GM12878 (cell line): ENCODE measurements at regions not wholly inside any gene's neighbourhood (a gene's known extent, or its start where the extent isn't known, plus 50 kb on each side); places are given as distances from the start of the nearest gene placed in this dataset.

ENCODE experiments used
- ATAC-seq: fragments of 200-7000 bp; cut with Tn5 transposase; 3 replicates; pipeline ENCODE4 v1.9.1; 2020; ENCODE audit warnings: mild to moderate bottlenecking, moderate library complexity
- BruUV-seq: library from RNA; stranded (reverse); fragments of 400-500 nt; replicated peaks from 2 replicates; lab custom pipeline; 2021; lab: Mats Ljungman, UMichigan
- CTCF ChIA-PET: fragments of 300-600 bp; sonication (Branson Sonifier 250); formaldehyde crosslinking; extraction: SDS; loops from one replicate; lab custom pipeline; 2021; ENCODE audit warnings: inconsistent platforms; lab: Yijun Ruan, JAX
- POLR2A ChIA-PET: fragments of 350-600 bp; formaldehyde crosslinking; extraction: SDS; loops from one replicate; lab custom pipeline; 2021; ENCODE audit warnings: inconsistent platforms; lab: Charles Lee
- RAD21 ChIA-PET: fragments of 300-600 bp; sonication (Branson Sonifier 250); formaldehyde crosslinking; loops from one replicate; lab custom pipeline; 2023; ENCODE audit warnings: antibody characterized with exemption; ENCODE audit not compliant: unreplicated experiment; lab: Charles Lee
- SMC1A ChIA-PET: fragments of 300-600 bp; sonication (Branson Sonifier 250); formaldehyde crosslinking; loops from one replicate; lab custom pipeline; 2023; ENCODE audit not compliant: unreplicated experiment, uncharacterized antibody; lab: Charles Lee
- DNase-seq: peaks from one replicate; pipeline ENCODE4 v3.0.0-alpha.2; 2011; ENCODE audit warnings: low read depth, low spot score
- FAIRE-seq: peaks from 3 replicates; lab custom pipeline; 2011; peaks lifted over from hg19 to GRCh38; lab: Jason Lieb, UNC
- H2AFZ ChIP-seq: 2 replicates; pipeline ENCODE4 v1.6.0; 2011; ENCODE audit warnings: low read depth, low read length, control low read depth; ENCODE audit not compliant: control insufficient read depth
- H3K27ac ChIP-seq: 2 replicates; pipeline ENCODE4 v1.5.1; 2011; ENCODE audit warnings: control low read depth; ENCODE audit not compliant: control insufficient read depth, insufficient read depth
- H3K27me3 ChIP-seq, 2 experiments: replicated peaks in 1 of 2; 2 replicates each; pipeline versions ENCODE4 v1.6.0 to v1.6.1; 2011; ENCODE audit warnings: low read length in 1 of 2; ENCODE audit not compliant: control insufficient read depth in 2 of 2, insufficient read depth in 2 of 2
- H3K36me3 ChIP-seq, 2 experiments: 2 replicates each; pipeline ENCODE4 v1.5.1; 2011; ENCODE audit warnings: low read length in 1 of 2; ENCODE audit not compliant: control insufficient read depth in 2 of 2, insufficient read depth in 2 of 2
- H3K4me1 ChIP-seq: 2 replicates; pipeline ENCODE4 v1.6.1; 2011; ENCODE audit warnings: mild to moderate bottlenecking, low read length, moderate library complexity, mixed read lengths; ENCODE audit not compliant: control insufficient read depth, insufficient read depth
- H3K4me2 ChIP-seq: 2 replicates; pipeline ENCODE4 v1.6.0; 2011; ENCODE audit warnings: control low read depth; ENCODE audit not compliant: control insufficient read depth, insufficient read depth
- H3K4me3 ChIP-seq: fragments of 200-600 bp; sonication (generic); 2 replicates; pipeline ENCODE4 v1.5.1; 2016
- H3K79me2 ChIP-seq: 2 replicates; pipeline ENCODE4 v1.6.0; 2011; ENCODE audit warnings: low read length; ENCODE audit not compliant: control insufficient read depth, insufficient read depth
- H3K9ac ChIP-seq: 2 replicates; pipeline ENCODE4 v1.8.0; 2011; ENCODE audit warnings: low read length, control low read depth, mixed read lengths; ENCODE audit not compliant: control insufficient read depth, insufficient read depth
- H3K9me3 ChIP-seq: replicated peaks from 3 replicates; pipeline ENCODE4 v1.5.1; 2011; ENCODE audit warnings: mild to moderate bottlenecking, low read length; ENCODE audit not compliant: control insufficient read depth, insufficient read depth
- H4K20me1 ChIP-seq: 2 replicates; pipeline ENCODE4 v1.6.0; 2011; ENCODE audit not compliant: control insufficient read depth, insufficient read depth
- ATF7 ChIP-seq: fragments of 450-650 bp; IDR thresholded peaks from 2 replicates; pipeline ENCODE4 v1.6.1; 2016; ENCODE audit warnings: low read depth, mild to moderate bottlenecking
- BMI1 ChIP-seq: fragments of 450-650 bp; IDR thresholded peaks from 2 replicates; pipeline ENCODE4 v1.6.1; 2016; ENCODE audit warnings: mild to moderate bottlenecking, moderate library complexity, borderline replicate concordance
- CBFB ChIP-seq: IDR thresholded peaks from 2 replicates; pipeline ENCODE4 v1.6.1; 2016; ENCODE audit warnings: antibody characterized with exemption, low read depth
- CBX5 ChIP-seq: sonication (generic); IDR thresholded peaks from 2 replicates; pipeline ENCODE4 v1.6.1; 2016; ENCODE audit warnings: low read depth, moderate library complexity, mild to moderate bottlenecking, inconsistent platforms
- CREB1 ChIP-seq: IDR thresholded peaks from 2 replicates; pipeline ENCODE4 v1.6.1; 2012; ENCODE audit warnings: low read depth, mild to moderate bottlenecking, inconsistent platforms
- E2F4 ChIP-seq: IDR thresholded peaks from 2 replicates; pipeline ENCODE4 v1.6.1; 2012; ENCODE audit warnings: low read depth, low read length, improper control_type of control experiment
- ETV6 ChIP-seq, 2 experiments: fragments of 450-650 bp in 1 of 2; IDR thresholded peaks in 1 of 2; conservative IDR thresholded peaks in 1 of 2; 2 replicates each; pipeline ENCODE4 v1.6.1; 2014; ENCODE audit warnings: antibody characterized with exemption in 1 of 2, borderline replicate concordance in 1 of 2, low read depth in 1 of 2, mild to moderate bottlenecking in 1 of 2, moderate library complexity in 1 of 2
- MEF2B ChIP-seq: fragments of 450-650 bp; IDR thresholded peaks from 2 replicates; pipeline ENCODE4 v1.6.1; 2018; ENCODE audit warnings: mild to moderate bottlenecking, moderate library complexity; ENCODE audit not compliant: partially characterized antibody, poor library complexity, severe bottlenecking
- PKNOX1 ChIP-seq: fragments of 450-650 bp; IDR thresholded peaks from 2 replicates; pipeline ENCODE4 v1.6.1; 2016; ENCODE audit warnings: mild to moderate bottlenecking
- RELB ChIP-seq: fragments of 450-650 bp; IDR thresholded peaks from 2 replicates; pipeline ENCODE4 v1.6.1; 2017; ENCODE audit warnings: low read depth, mild to moderate bottlenecking, moderate library complexity
- RFX5 ChIP-seq: IDR thresholded peaks from 2 replicates; pipeline ENCODE4 v1.6.1; 2011; ENCODE audit warnings: low read depth, low read length, improper control_type of control experiment
- SMAD5 ChIP-seq: IDR thresholded peaks from 2 replicates; pipeline ENCODE4 v1.6.1; 2016; ENCODE audit warnings: antibody characterized with exemption, low read depth
- TCF3 ChIP-seq: IDR thresholded peaks from 2 replicates; pipeline ENCODE4 v1.6.1; 2012; ENCODE audit warnings: low read depth, mild to moderate bottlenecking, low read length, borderline replicate concordance; ENCODE audit not compliant: insufficient read depth
- WGBS: methylation state at CpG from one replicate; pipeline ENCODE4 v1.1.6; 2016; ENCODE audit warnings: low lambda C conversion rate; ENCODE audit not compliant: insufficient replicate concordance, insufficient coverage; ENCODE audit errors: missing lambda C conversion rate; 5-methylcytosine and 5-hydroxymethylcytosine counted together
- in situ Hi-C: fragments of 300-500 bp; cut with MboI; formaldehyde crosslinking; loops from 9 replicates; pipeline ENCODE4 v1.14.3; 2018; ENCODE audit warnings: mixed read lengths
- intact Hi-C: fragments of 100-400 bp; cut with micrococcal nuclease; formaldehyde crosslinking; loops from one replicate; pipeline ENCODE4 v1.14.2; 2022; ENCODE audit not compliant: unreplicated experiment
- TF ChIP-seq, protein P1 (sequence below): fragments of 450-650 bp; IDR thresholded peaks from 2 replicates; pipeline ENCODE4 v1.6.1; 2017; ENCODE audit warnings: mild to moderate bottlenecking, low read depth, inconsistent platforms; ENCODE audit not compliant: poor library complexity, severe bottlenecking

DNA sequence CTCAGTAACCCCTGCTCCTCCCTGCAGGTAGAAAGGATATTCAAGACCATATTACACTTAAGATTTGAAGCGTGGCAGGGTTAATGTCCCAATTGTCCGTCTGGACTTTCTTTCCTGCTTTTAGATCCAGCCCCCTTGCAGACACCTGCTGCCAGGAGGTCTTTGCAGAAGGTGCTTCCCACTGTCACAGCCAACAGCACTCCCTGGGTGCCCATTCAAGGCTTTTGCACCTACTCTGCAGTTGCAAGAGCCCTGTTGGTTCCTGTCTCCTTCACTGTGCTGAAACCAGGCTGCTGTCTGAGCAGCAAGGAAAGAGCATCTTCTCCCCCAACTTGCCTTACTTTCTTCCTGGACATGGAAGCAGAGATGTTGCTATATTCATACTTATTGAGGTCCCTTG, 1043.0 kb upstream of the POU3F3 start:
- in situ Hi-C loops (no loop called here), intact Hi-C loops (no loop called here)
- 0% methylated on average over 2 of the region's 2 CpGs for WGBS
- ChIA-PET RAD21 (no interaction called here), POLR2A (no interaction called here), SMC1A (no interaction called here), CTCF (no interaction called here)
- Histone ChIP-seq H3K4me1 (no peaks in the 10 kb centered on the region), H3K27me3 (no peaks in the 10 kb centered on the region), H3K36me3 (no peaks in the 10 kb centered on the region), H3K27ac (no peak overlapping the region), H3K9me3 (no peaks in the 10 kb centered on the region), H3K79me2 (no peaks in the 10 kb centered on the region), H2AFZ (no peak overlapping the region), H3K9ac (no peak overlapping the region), H3K4me3 (no peak overlapping the region), H4K20me1 (no peaks in the 10 kb centered on the region), H3K4me2 (no peak overlapping the region)
- no peak for ATAC-seq
- DNase-seq: no peak
- no TSS peak for BruUV-seq
- no peak for FAIRE-seq
- TF ChIP-seq CREB1 (no peak), SMAD5 (no peak), E2F4 (no peak), CBX5 (no peak), CBFB (no peak), MEF2B (no peak), ETV6 (conservative IDR thresholded peaks at IDR 0.05 in 1 of 2, IDR thresholded peaks at IDR 0.05 in 1 of 2; ENCODE audit: borderline replicate concordance in 1 of 2, low read depth in 1 of 2) (no peak), TCF3 (no peak), PKNOX1 (no peak), BMI1 (no peak), ATF7 (no peak), RFX5 (no peak), RELB (no peak)
- TF ChIP-seq, protein P1, sequence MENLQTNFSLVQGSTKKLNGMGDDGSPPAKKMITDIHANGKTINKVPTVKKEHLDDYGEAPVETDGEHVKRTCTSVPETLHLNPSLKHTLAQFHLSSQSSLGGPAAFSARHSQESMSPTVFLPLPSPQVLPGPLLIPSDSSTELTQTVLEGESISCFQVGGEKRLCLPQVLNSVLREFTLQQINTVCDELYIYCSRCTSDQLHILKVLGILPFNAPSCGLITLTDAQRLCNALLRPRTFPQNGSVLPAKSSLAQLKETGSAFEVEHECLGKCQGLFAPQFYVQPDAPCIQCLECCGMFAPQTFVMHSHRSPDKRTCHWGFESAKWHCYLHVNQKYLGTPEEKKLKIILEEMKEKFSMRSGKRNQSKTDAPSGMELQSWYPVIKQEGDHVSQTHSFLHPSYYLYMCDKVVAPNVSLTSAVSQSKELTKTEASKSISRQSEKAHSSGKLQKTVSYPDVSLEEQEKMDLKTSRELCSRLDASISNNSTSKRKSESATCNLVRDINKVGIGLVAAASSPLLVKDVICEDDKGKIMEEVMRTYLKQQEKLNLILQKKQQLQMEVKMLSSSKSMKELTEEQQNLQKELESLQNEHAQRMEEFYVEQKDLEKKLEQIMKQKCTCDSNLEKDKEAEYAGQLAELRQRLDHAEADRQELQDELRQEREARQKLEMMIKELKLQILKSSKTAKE: no peak
